ENCODE measurements at regions not wholly inside any gene's neighbourhood (a gene's known extent, or its start where the extent isn't known, plus 50 kb on each side); places are given as distances from the start of the nearest gene placed in this dataset.

GRCh38 chr6:62914530-62914929, 296.7 kb upstream of the FKBP1C start:
- no peaks in the 10 kb centered on the region for H3K27me3 ChIP-seq

GRCh38 chr6:62923728-62924127, 287.5 kb upstream of the FKBP1C start:
- intact Hi-C loops (cut with DNase I) = no loop called here
- no peak for TF ChIP-seq CTCF (IDR thresholded peaks at IDR 0.05)
- H3K36me3 ChIP-seq = no peaks in the 10 kb centered on the region
- H3K4me1 ChIP-seq = no peaks in the 10 kb centered on the region
- no peak overlapping the region for H3K4me3 ChIP-seq
- H3K27me3 ChIP-seq = no peaks in the 10 kb centered on the region
- no peak for DNase-seq
- H3K27ac ChIP-seq = no peak overlapping the region
- H3K9ac ChIP-seq (ENCODE audit: low read depth in 2 of 2, low read length in 2 of 2) = no peak overlapping the region
- H3K9me3 ChIP-seq = no peaks in the 10 kb centered on the region

More at GRCh38 chr6:62914530-62914929, 296.7 kb upstream of the FKBP1C start:
- DNase-seq = no peak
- no peaks in the 10 kb centered on the region for H3K4me1 ChIP-seq
- H3K4me3 ChIP-seq = no peak overlapping the region
- H3K36me3 ChIP-seq = no peaks in the 10 kb centered on the region
- H3K27ac ChIP-seq = no peak overlapping the region
- no peak for TF ChIP-seq CTCF (IDR thresholded peaks at IDR 0.05)
- H3K9ac ChIP-seq (ENCODE audit: low read depth in 2 of 2, low read length in 2 of 2) = no peak overlapping the region
- intact Hi-C loops (cut with DNase I) = no loop called here
- no peaks in the 10 kb centered on the region for H3K9me3 ChIP-seq

GRCh38 chr6:62940848-62941247, 270.4 kb upstream of the FKBP1C start:
- no peaks in the 10 kb centered on the region for H3K9me3 ChIP-seq
- H3K9ac ChIP-seq (ENCODE audit: low read depth in 2 of 2, low read length in 2 of 2) = no peak overlapping the region
- H3K4me3 ChIP-seq = no peak overlapping the region
- H3K36me3 ChIP-seq = no peaks in the 10 kb centered on the region
- H3K4me1 ChIP-seq = no peaks in the 10 kb centered on the region
- H3K27ac ChIP-seq = no peak overlapping the region
- intact Hi-C loops (cut with DNase I) = no loop called here
- no peak for DNase-seq
- TF ChIP-seq CTCF (IDR thresholded peaks at IDR 0.05) = no peak
- no peaks in the 10 kb centered on the region for H3K27me3 ChIP-seq

GRCh38 chr6:62942000-62942399, 269.3 kb upstream of the FKBP1C start:
- intact Hi-C loops (cut with DNase I) = no loop called here
- no peak overlapping the region for H3K9ac ChIP-seq (ENCODE audit: low read depth in 2 of 2, low read length in 2 of 2)
- DNase-seq = no peak
- H3K4me3 ChIP-seq = no peak overlapping the region
- no peaks in the 10 kb centered on the region for H3K9me3 ChIP-seq
- no peaks in the 10 kb centered on the region for H3K4me1 ChIP-seq
- H3K27ac ChIP-seq = no peak overlapping the region
- no peaks in the 10 kb centered on the region for H3K27me3 ChIP-seq
- no peak for TF ChIP-seq CTCF (IDR thresholded peaks at IDR 0.05)
- no peaks in the 10 kb centered on the region for H3K36me3 ChIP-seq

- Histone ChIP-seq H3K4me3 (no peak overlapping the region), H3K27ac (no peak overlapping the region), H3K4me1 (no peaks in the 10 kb centered on the region), H3K36me3 (no peaks in the 10 kb centered on the region), H3K9ac (ENCODE audit: low read depth in 2 of 2, low read length in 2 of 2) (no peak overlapping the region), H3K27me3 (no peaks in the 10 kb centered on the region), H3K9me3 (no peaks in the 10 kb centered on the region)
- intact Hi-C loops (cut with DNase I) = no loop called here
- no peak for TF ChIP-seq CTCF (IDR thresholded peaks at IDR 0.05)
- no peak for DNase-seq
Observed at GRCh38 chr6:62968834-62969233, 242.4 kb upstream of the FKBP1C start.

All from colonic mucosa (tissue), 4 donors.